K562 (cell line): ENCODE measurements at regions not wholly inside any gene's neighbourhood (a gene's known extent, or its start where the extent isn't known, plus 50 kb on each side); places are given as distances from the start of the nearest gene placed in this dataset.

Source experiments
- ATAC-seq: fragments of 200-7000 bp; cut with Tn5 transposase; 3 replicates; pipeline ENCODE4 v1.9.1; 2020; ENCODE audit warnings: moderate library complexity
- BruUV-seq: library from RNA; stranded (reverse); fragments of 400-500 nt; replicated peaks from 2 replicates; lab custom pipeline; 2021; lab: Mats Ljungman, UMichigan
- CTCF ChIA-PET: fragments of 300-600 bp; formaldehyde crosslinking; extraction: SDS; loops from one replicate; lab custom pipeline; 2021; ENCODE audit warnings: low intra/inter-chr PET ratio; lab: Yijun Ruan, JAX
- POLR2A ChIA-PET: fragments of 300-600, 350-650 bp; sonication (Branson Sonifier 250); formaldehyde crosslinking; extraction: SDS; loops from one replicate; lab custom pipeline; 2021; ENCODE audit warnings: antibody characterized with exemption, inconsistent platforms; lab: Yijun Ruan, JAX
- DNase-seq, 4 experiments: peaks; one replicate each; pipeline versions ENCODE4 v3.0.0 to v3.0.0-alpha.2; 2011 to 2018; ENCODE audit warnings: low spot score in 3 of 4, mixed read lengths in 3 of 4; ENCODE audit errors: extremely low read depth in 1 of 4
- FAIRE-seq: peaks from 2 replicates; lab custom pipeline; 2011; peaks lifted over from hg19 to GRCh38; lab: Jason Lieb, UNC
- H2AFZ ChIP-seq: 2 replicates; pipeline ENCODE4 v1.6.0; 2011; ENCODE audit warnings: low read depth, low read length, control low read depth, inconsistent platforms
- H3K27ac ChIP-seq: fragments of 200-600 bp; 3 replicates; pipeline ENCODE4 v1.8.0; 2011; ENCODE audit warnings: low read depth, mild to moderate bottlenecking, control low read depth, inconsistent platforms, low read length, moderate library complexity, mixed read lengths; ENCODE audit errors: extremely low read depth
- H3K27me3 ChIP-seq, 2 experiments: fragments of 300-600 bp in 1 of 2; 2 replicates in 1 of 2; 3 replicates in 1 of 2; pipeline versions ENCODE4 v1.6.0 to v1.8.0; 2011; ENCODE audit warnings: inconsistent platforms in 2 of 2, low read length in 2 of 2, mild to moderate bottlenecking in 1 of 2, mixed read lengths in 1 of 2, moderate library complexity in 1 of 2; ENCODE audit not compliant: control insufficient read depth in 2 of 2, insufficient read depth in 2 of 2
- H3K36me3 ChIP-seq: fragments of 300-600 bp; 3 replicates; pipeline ENCODE4 v1.8.0; 2011; ENCODE audit warnings: mild to moderate bottlenecking, low read length, inconsistent platforms; ENCODE audit not compliant: control insufficient read depth, insufficient read depth
- H3K4me1 ChIP-seq, 2 experiments: fragments of 200-600 bp in 1 of 2; replicated peaks in 1 of 2; 2 replicates in 1 of 2; 3 replicates in 1 of 2; pipeline versions ENCODE4 v1.5.1 to v1.8.0; 2011; ENCODE audit warnings: inconsistent platforms in 2 of 2, low read length in 2 of 2, mild to moderate bottlenecking in 1 of 2, mixed read lengths in 1 of 2, moderate library complexity in 1 of 2; ENCODE audit not compliant: control insufficient read depth in 2 of 2, insufficient read depth in 2 of 2
- H3K4me2 ChIP-seq: 2 replicates; pipeline ENCODE4 v1.6.1; 2011; ENCODE audit warnings: low read length, control low read depth, inconsistent platforms, mixed read lengths; ENCODE audit not compliant: insufficient read depth
- H3K4me3 ChIP-seq: fragments of 200-600 bp; sonication (generic), shearing (Covaris generic); 2 replicates; pipeline ENCODE4 v1.5.1; 2016; ENCODE audit warnings: control low read depth, inconsistent platforms
- H3K79me2 ChIP-seq: fragments of 200-600 bp; 3 replicates; pipeline ENCODE4 v1.8.0; 2011; ENCODE audit warnings: low read length, inconsistent platforms; ENCODE audit not compliant: control insufficient read depth, insufficient read depth
- H3K9ac ChIP-seq, 2 experiments: 2 replicates each; pipeline versions ENCODE4 v1.6.0 to v1.6.1; 2011; ENCODE audit warnings: low read depth in 2 of 2, low read length in 2 of 2, control low read depth in 1 of 2, inconsistent platforms in 1 of 2, mild to moderate bottlenecking in 1 of 2, mixed read lengths in 1 of 2; ENCODE audit not compliant: insufficient read depth in 1 of 2
- H3K9me1 ChIP-seq: one replicate; pipeline ENCODE4 v1.6.0; 2011; ENCODE audit warnings: inconsistent platforms, mild to moderate bottlenecking, low read length, moderate library complexity; ENCODE audit not compliant: control insufficient read depth, insufficient read depth
- H3K9me3 ChIP-seq: replicated peaks from 2 replicates; pipeline ENCODE4 v1.5.1; 2011; ENCODE audit warnings: low read depth, low read length, inconsistent platforms; ENCODE audit not compliant: control insufficient read depth, insufficient read depth
- H4K20me1 ChIP-seq: replicated peaks from 2 replicates; pipeline ENCODE4 v1.6.1; 2011; ENCODE audit warnings: low read length, inconsistent platforms, mixed read lengths; ENCODE audit not compliant: control insufficient read depth, insufficient read depth
- CREB5 ChIP-seq: fragments of 250-450 bp; sonication (Bioruptor Pico); IDR thresholded peaks from 2 replicates; pipeline ENCODE4 v1.5.0; 2020; ENCODE audit warnings: mild to moderate bottlenecking
- FOXJ3 ChIP-seq: sonication (generic); formaldehyde crosslinking; IDR thresholded peaks from 2 replicates; pipeline ENCODE4 v1.4.0; 2020; ENCODE audit warnings: mild to moderate bottlenecking, missing genetic modification reagents
- ILK ChIP-seq: fragments of 450-650 bp; IDR thresholded peaks from 2 replicates; pipeline ENCODE4 v1.6.1; 2016; ENCODE audit warnings: missing genetic modification characterization, low read depth, mild to moderate bottlenecking, missing compliant biosample characterization, moderate library complexity, borderline replicate concordance
- SETDB1 ChIP-seq: IDR thresholded peaks from one replicate; pipeline ENCODE4 v1.6.1; 2012; ENCODE audit warnings: low read length, control low read depth, inconsistent platforms
- SMAD3 ChIP-seq: fragments of 450-650 bp; formaldehyde crosslinking; conservative IDR thresholded peaks from 2 replicates; pipeline ENCODE4 v1.4.0; 2020; ENCODE audit warnings: mild to moderate bottlenecking
- TRIM24 ChIP-seq, 2 experiments: fragments of 450-650 bp; IDR thresholded peaks; 2 replicates each; pipeline ENCODE4 v1.6.1; 2016
- WGBS: fragments of 100-300 bp; shearing (Covaris generic); methylation state at CpG from one replicate; pipeline ENCODE4 v1.1.6; 2016; ENCODE audit warnings: low coverage, mixed read lengths; ENCODE audit not compliant: insufficient coverage; ENCODE audit errors: missing lambda C conversion rate; 5-methylcytosine and 5-hydroxymethylcytosine counted together
- in situ Hi-C: fragments of 300-500 bp; cut with MboI; formaldehyde crosslinking; loops from 4 replicates; pipeline ENCODE4 v1.15.0; 2018; ENCODE audit warnings: inconsistent platforms, mixed read lengths
- intact Hi-C: fragments of 100-400 bp; cut with micrococcal nuclease; formaldehyde crosslinking; loops from 2 replicates; pipeline ENCODE4 v1.14.2; 2022

- Histone ChIP-seq H2AFZ (no peak overlapping the region), H3K9ac (no peak overlapping the region), H3K27ac (no peak overlapping the region), H3K9me1 (no peaks in the 10 kb centered on the region), H4K20me1 (no peaks in the 10 kb centered on the region), H3K79me2 (no peaks in the 10 kb centered on the region), H3K36me3 (no peaks in the 10 kb centered on the region), H3K4me2 (no peak overlapping the region), H3K4me3 (no peak overlapping the region), H3K4me1 (no peaks in the 10 kb centered on the region), H3K9me3 (no peaks in the 10 kb centered on the region), H3K27me3 (peaks cover 73 to 79% of the 10 kb centered on the region in 2 experiments)
- POLR2A ChIA-PET, result no interaction called here
- no TSS peak for BruUV-seq
- FAIRE-seq (no peak), DNase-seq (no peak), ATAC-seq (no peak)
- intact Hi-C loops (no loop called here), in situ Hi-C loops (no loop called here)
- CTCF ChIA-PET, result no interaction called here
- TF ChIP-seq SETDB1, result no peak
- no peak for TF ChIP-seq SMAD3 (CRISPR knock-in tag)
- TF ChIP-seq FOXJ3, result no peak
- TF ChIP-seq ILK (tag), result no peak
- no peak for TF ChIP-seq CREB5 (CRISPR knock-in tag)
- TF ChIP-seq TRIM24 (IDR thresholded peaks at IDR 0.05), result no peak
- 3% methylated on average over 11 of the region's 11 CpGs for WGBS
Observed at GRCh38 chr6:167748046-167748445, 78.7 kb upstream of the AFDN start.
